WERI-Rb-1 (cell line): ENCODE measurements at regions not wholly inside any gene's neighbourhood (a gene's known extent, or its start where the extent isn't known, plus 50 kb on each side); places are given as distances from the start of the nearest gene placed in this dataset.

Experiments
- DNase-seq: peaks from one replicate; pipeline ENCODE4 v3.0.0-alpha.2; 2020
- H3K27ac ChIP-seq: fragments of 250-450 bp; sonication (Bioruptor Pico); 2 replicates; pipeline ENCODE4 v1.5.1; 2020; ENCODE audit warnings: mild to moderate bottlenecking, moderate library complexity
- H3K27me3 ChIP-seq: fragments of 250-450 bp; sonication (Bioruptor Pico); 2 replicates; pipeline ENCODE4 v1.5.1; 2021; ENCODE audit warnings: mild to moderate bottlenecking, low read depth, moderate library complexity; ENCODE audit not compliant: insufficient read depth, severe bottlenecking
- H3K36me3 ChIP-seq: fragments of 250-450 bp; sonication (Bioruptor Pico); 2 replicates; pipeline ENCODE4 v1.5.1; 2020; ENCODE audit warnings: mild to moderate bottlenecking, moderate library complexity
- H3K4me3 ChIP-seq: 2 replicates; pipeline ENCODE4 v1.5.1; 2011; ENCODE audit warnings: low read depth, mild to moderate bottlenecking, control low read depth, low read length
- H3K9me3 ChIP-seq: fragments of 250-450 bp; sonication (Bioruptor Pico); 2 replicates; pipeline ENCODE4 v1.5.1; 2021; ENCODE audit warnings: mild to moderate bottlenecking, moderate library complexity; ENCODE audit not compliant: severe bottlenecking
- TF ChIP-seq, protein P1 (sequence below): IDR thresholded peaks from 2 replicates; pipeline ENCODE4 v1.5.1; 2011; ENCODE audit warnings: low read depth, mild to moderate bottlenecking, control low read depth, inconsistent platforms, low read length

- Histone ChIP-seq H3K36me3 (no peaks in the 10 kb centered on the region), H3K4me3 (no peak overlapping the region), H3K27me3 (no peaks in the 10 kb centered on the region), H3K27ac (no peak overlapping the region), H3K9me3 (no peaks in the 10 kb centered on the region)
- DNase-seq: no peak
- TF ChIP-seq, protein P1, sequence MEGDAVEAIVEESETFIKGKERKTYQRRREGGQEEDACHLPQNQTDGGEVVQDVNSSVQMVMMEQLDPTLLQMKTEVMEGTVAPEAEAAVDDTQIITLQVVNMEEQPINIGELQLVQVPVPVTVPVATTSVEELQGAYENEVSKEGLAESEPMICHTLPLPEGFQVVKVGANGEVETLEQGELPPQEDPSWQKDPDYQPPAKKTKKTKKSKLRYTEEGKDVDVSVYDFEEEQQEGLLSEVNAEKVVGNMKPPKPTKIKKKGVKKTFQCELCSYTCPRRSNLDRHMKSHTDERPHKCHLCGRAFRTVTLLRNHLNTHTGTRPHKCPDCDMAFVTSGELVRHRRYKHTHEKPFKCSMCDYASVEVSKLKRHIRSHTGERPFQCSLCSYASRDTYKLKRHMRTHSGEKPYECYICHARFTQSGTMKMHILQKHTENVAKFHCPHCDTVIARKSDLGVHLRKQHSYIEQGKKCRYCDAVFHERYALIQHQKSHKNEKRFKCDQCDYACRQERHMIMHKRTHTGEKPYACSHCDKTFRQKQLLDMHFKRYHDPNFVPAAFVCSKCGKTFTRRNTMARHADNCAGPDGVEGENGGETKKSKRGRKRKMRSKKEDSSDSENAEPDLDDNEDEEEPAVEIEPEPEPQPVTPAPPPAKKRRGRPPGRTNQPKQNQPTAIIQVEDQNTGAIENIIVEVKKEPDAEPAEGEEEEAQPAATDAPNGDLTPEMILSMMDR: no peak
Observed at GRCh38 chr13:37416291-37417059, 182.1 kb downstream of the POSTN start.

DNA sequence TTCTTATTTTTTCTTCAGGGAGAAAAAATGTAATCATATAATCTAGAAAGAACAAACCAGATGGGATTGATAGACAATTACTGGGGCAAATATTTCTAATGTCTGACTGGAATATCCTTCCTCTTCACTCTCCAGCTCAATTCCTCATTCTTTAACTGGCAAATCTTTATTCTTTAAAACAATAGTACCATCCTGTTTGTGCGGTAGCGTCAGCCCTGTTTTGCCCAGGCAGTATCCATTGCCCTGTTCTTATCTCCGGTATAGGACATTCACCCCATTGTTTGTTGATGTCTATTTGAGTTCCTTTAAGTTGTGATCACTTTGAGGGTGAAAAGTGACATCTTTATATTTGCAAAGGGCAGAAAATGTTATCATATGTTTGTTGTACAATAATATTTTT is 185.4 kb downstream of the POSTN start:
- TF ChIP-seq, protein P1: no peak
- no peak overlapping the region for H3K27ac ChIP-seq
- no peak for DNase-seq
- no peak overlapping the region for H3K4me3 ChIP-seq
- no peaks in the 10 kb centered on the region for H3K9me3 ChIP-seq
- H3K27me3 ChIP-seq: no peaks in the 10 kb centered on the region
- no peaks in the 10 kb centered on the region for H3K36me3 ChIP-seq

GRCh38 chr13:37412241-37412921 is 186.2 kb downstream of the POSTN start:
- H3K4me3 ChIP-seq: no peak overlapping the region
- no peak overlapping the region for H3K27ac ChIP-seq
- H3K27me3 ChIP-seq: no peaks in the 10 kb centered on the region
- DNase-seq: no peak
- H3K9me3 ChIP-seq: no peaks in the 10 kb centered on the region
- TF ChIP-seq, protein P1: no peak
- H3K36me3 ChIP-seq: no peaks in the 10 kb centered on the region

- no peaks in the 10 kb centered on the region for H3K9me3 ChIP-seq
- DNase-seq: no peak
- TF ChIP-seq, protein P1: no peak
- H3K4me3 ChIP-seq: no peak overlapping the region
- H3K27ac ChIP-seq: no peak overlapping the region
- no peaks in the 10 kb centered on the region for H3K36me3 ChIP-seq
- H3K27me3 ChIP-seq: no peaks in the 10 kb centered on the region
Observed at GRCh38 chr13:37410316-37410715, 188.3 kb downstream of the POSTN start.

DNA sequence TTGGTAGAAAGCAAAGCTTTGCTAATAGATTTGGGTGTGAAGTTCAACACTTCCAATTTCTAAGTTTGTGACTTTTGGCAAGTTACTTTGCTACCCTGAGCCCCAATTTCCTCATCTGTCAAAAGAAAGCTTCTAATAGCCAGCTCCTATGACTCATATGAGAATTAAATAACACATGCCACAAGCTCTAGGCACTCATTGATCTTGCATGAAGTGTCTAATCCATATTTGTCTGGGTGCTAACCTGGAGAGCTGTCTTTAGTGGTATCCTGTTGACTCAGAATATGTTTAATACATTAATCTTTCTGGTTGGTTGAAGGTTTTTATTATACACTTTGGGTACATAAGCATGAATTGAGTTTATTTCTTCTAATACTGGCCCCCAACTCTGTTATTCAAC is 188.8 kb downstream of the POSTN start:
- Histone ChIP-seq H3K4me3 (no peak overlapping the region), H3K27me3 (no peaks in the 10 kb centered on the region), H3K9me3 (no peaks in the 10 kb centered on the region), H3K27ac (no peak overlapping the region), H3K36me3 (no peaks in the 10 kb centered on the region)
- DNase-seq: no peak
- TF ChIP-seq, protein P1: no peak
